HEK293 (cell line): ENCODE measurements at regions not wholly inside any gene's neighbourhood (a gene's known extent, or its start where the extent isn't known, plus 50 kb on each side); places are given as distances from the start of the nearest gene placed in this dataset.

Experiments
- CTCF ChIP-seq: fragments of 450-650 bp; formaldehyde crosslinking; IDR thresholded peaks from 2 replicates; pipeline ENCODE4 v1.5.1; 2016; ENCODE audit warnings: missing biosample characterization, missing genetic modification characterization
- GLIS2 ChIP-seq: fragments of 450-650 bp; formaldehyde crosslinking; IDR thresholded peaks from 2 replicates; pipeline ENCODE4 v1.5.1; 2016; ENCODE audit warnings: missing biosample characterization, missing genetic modification characterization
- HIC1 ChIP-seq: fragments of 450-650 bp; formaldehyde crosslinking; IDR thresholded peaks from 2 replicates; pipeline ENCODE4 v1.5.1; 2016; ENCODE audit warnings: missing biosample characterization, missing genetic modification characterization
- HOXC10 ChIP-seq: sonication (generic); formaldehyde crosslinking; IDR thresholded peaks from 2 replicates; pipeline ENCODE4 v1.8.1; 2023; ENCODE audit warnings: mild to moderate bottlenecking, missing genetic modification reagents
- INSM2 ChIP-seq: fragments of 450-650 bp; formaldehyde crosslinking; IDR thresholded peaks from 2 replicates; pipeline ENCODE4 v1.5.1; 2016; ENCODE audit warnings: missing biosample characterization, missing genetic modification characterization
- PRDM10 ChIP-seq: fragments of 450-650 bp; formaldehyde crosslinking; IDR thresholded peaks from 2 replicates; pipeline ENCODE4 v1.5.1; 2016; ENCODE audit warnings: missing biosample characterization, missing genetic modification characterization
- REPIN1 ChIP-seq: fragments of 450-650 bp; formaldehyde crosslinking; IDR thresholded peaks from 2 replicates; pipeline ENCODE4 v1.5.1; 2017; ENCODE audit warnings: missing biosample characterization, missing genetic modification characterization, low read depth
- SP3 ChIP-seq: fragments of 450-650 bp; formaldehyde crosslinking; IDR thresholded peaks from 2 replicates; pipeline ENCODE4 v1.5.1; 2016; ENCODE audit warnings: missing biosample characterization, missing genetic modification characterization
- TCF7L2 ChIP-seq: IDR thresholded peaks from 2 replicates; pipeline ENCODE4 v1.6.1; 2011; ENCODE audit warnings: low read depth, mild to moderate bottlenecking, inconsistent platforms, low read length, moderate library complexity, borderline replicate concordance
- ZFP37 ChIP-seq: fragments of 450-650 bp; formaldehyde crosslinking; IDR thresholded peaks from 2 replicates; pipeline ENCODE4 v1.5.1; 2016; ENCODE audit warnings: missing biosample characterization, missing genetic modification characterization
- ZFP69B ChIP-seq: fragments of 450-650 bp; formaldehyde crosslinking; IDR thresholded peaks from 2 replicates; pipeline ENCODE4 v1.5.1; 2016; ENCODE audit warnings: missing biosample characterization, missing genetic modification characterization
- ZNF138 ChIP-seq: fragments of 450-650 bp; formaldehyde crosslinking; IDR thresholded peaks from 2 replicates; pipeline ENCODE4 v1.5.1; 2016; ENCODE audit warnings: missing biosample characterization, missing genetic modification characterization, borderline replicate concordance
- ZNF146 ChIP-seq: fragments of 450-650 bp; formaldehyde crosslinking; IDR thresholded peaks from 2 replicates; pipeline ENCODE4 v1.5.1; 2016; ENCODE audit warnings: missing biosample characterization, missing genetic modification characterization
- ZNF16 ChIP-seq: fragments of 450-650 bp; formaldehyde crosslinking; IDR thresholded peaks from 2 replicates; pipeline ENCODE4 v1.5.1; 2016; ENCODE audit warnings: low read depth, missing biosample characterization, missing genetic modification characterization
- ZNF169 ChIP-seq: fragments of 450-650 bp; formaldehyde crosslinking; IDR thresholded peaks from 2 replicates; pipeline ENCODE4 v1.5.1; 2016; ENCODE audit warnings: missing biosample characterization, missing genetic modification characterization
- ZNF214 ChIP-seq: fragments of 450-650 bp; formaldehyde crosslinking; IDR thresholded peaks from 2 replicates; pipeline ENCODE4 v1.5.1; 2017; ENCODE audit warnings: missing biosample characterization, mild to moderate bottlenecking, missing genetic modification characterization, borderline replicate concordance
- ZNF221 ChIP-seq: fragments of 450-650 bp; formaldehyde crosslinking; IDR thresholded peaks from 2 replicates; pipeline ENCODE4 v1.5.1; 2017; ENCODE audit warnings: missing biosample characterization, missing genetic modification characterization, borderline replicate concordance
- ZNF335 ChIP-seq: fragments of 450-650 bp; formaldehyde crosslinking; conservative IDR thresholded peaks from 2 replicates; pipeline ENCODE4 v1.5.1; 2016; ENCODE audit warnings: missing biosample characterization, missing genetic modification characterization
- ZNF404 ChIP-seq: fragments of 450-650 bp; formaldehyde crosslinking; IDR thresholded peaks from 2 replicates; pipeline ENCODE4 v1.5.1; 2017; ENCODE audit warnings: missing biosample characterization, missing genetic modification characterization
- ZNF473 ChIP-seq: fragments of 450-650 bp; formaldehyde crosslinking; IDR thresholded peaks from 2 replicates; pipeline ENCODE4 v1.5.1; 2017; ENCODE audit warnings: missing biosample characterization, missing genetic modification characterization
- ZNF48 ChIP-seq: fragments of 450-650 bp; formaldehyde crosslinking; IDR thresholded peaks from 2 replicates; pipeline ENCODE4 v1.5.1; 2016; ENCODE audit warnings: missing biosample characterization, missing genetic modification characterization
- ZNF544 ChIP-seq: fragments of 450-650 bp; formaldehyde crosslinking; IDR thresholded peaks from 2 replicates; pipeline ENCODE4 v1.5.0; 2017; ENCODE audit warnings: missing biosample characterization, missing genetic modification characterization
- ZNF571 ChIP-seq: fragments of 450-650 bp; formaldehyde crosslinking; IDR thresholded peaks from 2 replicates; pipeline ENCODE4 v1.5.0; 2017; ENCODE audit warnings: missing biosample characterization, missing genetic modification characterization
- ZNF677 ChIP-seq: fragments of 450-650 bp; IDR thresholded peaks from 2 replicates; pipeline ENCODE4 v1.5.0; 2018; ENCODE audit warnings: missing biosample characterization, mild to moderate bottlenecking, missing genetic modification characterization, moderate library complexity
- ZNF768 ChIP-seq: fragments of 450-650 bp; formaldehyde crosslinking; IDR thresholded peaks from 2 replicates; pipeline ENCODE4 v1.5.1; 2018; ENCODE audit warnings: missing biosample characterization, mild to moderate bottlenecking, missing genetic modification characterization
- ZNF837 ChIP-seq: fragments of 450-650 bp; formaldehyde crosslinking; IDR thresholded peaks from 2 replicates; pipeline ENCODE4 v1.5.1; 2016; ENCODE audit warnings: missing biosample characterization, missing genetic modification characterization
- ZSCAN30 ChIP-seq: fragments of 450-650 bp; IDR thresholded peaks from 2 replicates; pipeline ENCODE4 v1.5.1; 2018; ENCODE audit warnings: missing biosample characterization, mild to moderate bottlenecking, missing genetic modification characterization, moderate library complexity
- TF ChIP-seq, protein P1 (sequence below): fragments of 450-650 bp; IDR thresholded peaks from 2 replicates; pipeline ENCODE4 v1.5.1; 2018; ENCODE audit warnings: missing biosample characterization, missing genetic modification characterization
- TF ChIP-seq, protein P2 (sequence below): fragments of 450-650 bp; formaldehyde crosslinking; IDR thresholded peaks from 2 replicates; pipeline ENCODE4 v1.5.1; 2016; ENCODE audit warnings: missing biosample characterization, missing genetic modification characterization

DNA sequence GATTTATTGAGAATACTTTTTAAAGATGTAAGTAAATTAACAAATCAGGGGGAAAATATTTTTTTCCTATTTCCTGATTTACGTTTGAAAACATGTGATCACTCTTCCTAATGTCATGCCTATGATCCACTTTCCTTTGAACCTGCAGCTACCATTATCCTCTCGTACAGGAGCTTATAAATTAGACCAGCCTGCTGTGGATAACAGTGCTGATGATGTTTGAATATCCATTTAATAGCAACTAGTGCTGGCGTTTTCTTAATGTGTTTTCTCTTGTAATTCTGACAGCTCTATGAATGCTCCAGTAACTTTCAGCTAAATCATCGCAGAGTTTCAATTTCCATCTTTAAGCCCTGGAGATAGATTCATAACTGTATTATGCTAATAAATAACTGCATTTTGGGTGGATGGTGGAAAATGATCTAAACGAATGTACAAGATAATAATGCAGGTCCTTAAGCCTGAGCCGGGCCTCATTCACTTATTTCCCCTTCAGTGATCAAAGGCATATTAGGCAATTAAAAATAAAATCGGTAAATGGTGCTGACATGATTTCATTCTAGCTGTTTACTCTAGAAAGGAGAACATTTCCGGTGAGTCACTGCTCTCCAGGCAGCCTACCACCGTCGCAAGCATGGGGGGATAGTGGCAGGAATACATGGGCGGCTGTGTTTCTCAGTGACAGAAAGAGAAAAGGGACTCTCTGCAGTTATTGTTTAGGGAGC lies 58.5 kb upstream of the SLC24A5 start (continued):
- TF ChIP-seq ZNF404 (tag by site-specific recombination) (no peak), REPIN1 (tag by site-specific recombination) (no peak), ZNF146 (tag by site-specific recombination) (no peak), HIC1 (tag by site-specific recombination) (no peak), GLIS2 (tag by site-specific recombination) (0 out of 2 replicates have a peak, but pooled peaks have one; percentile 28), ZNF48 (tag by site-specific recombination) (no peak), ZNF138 (tag by site-specific recombination) (no peak), ZNF768 (tag by site-specific recombination) (no peak), SP3 (tag by site-specific recombination) (no peak), ZNF214 (tag by site-specific recombination) (no peak), ZNF221 (no peak), INSM2 (peak; percentile 73), TCF7L2 (peak; percentile 91), CTCF (tag by site-specific recombination) (no peak), ZNF169 (tag by site-specific recombination) (no peak), ZNF837 (tag by site-specific recombination) (no peak), ZFP37 (tag by site-specific recombination) (no peak), ZNF473 (tag by site-specific recombination) (no peak), ZNF335 (0 out of 2 replicates have a peak, but pooled peaks have one; percentile 7), ZNF677 (tag by site-specific recombination) (no peak), PRDM10 (peak; percentile 61), ZSCAN30 (tag by site-specific recombination) (no peak), HOXC10 (CRISPR knock-in tag) (no peak), ZFP69B (peak; percentile 85; the same call in 1 of the 2 replicates), ZNF16 (no peak), ZNF571 (tag by site-specific recombination) (no peak), ZNF544 (no peak)
- TF ChIP-seq, protein P1, sequence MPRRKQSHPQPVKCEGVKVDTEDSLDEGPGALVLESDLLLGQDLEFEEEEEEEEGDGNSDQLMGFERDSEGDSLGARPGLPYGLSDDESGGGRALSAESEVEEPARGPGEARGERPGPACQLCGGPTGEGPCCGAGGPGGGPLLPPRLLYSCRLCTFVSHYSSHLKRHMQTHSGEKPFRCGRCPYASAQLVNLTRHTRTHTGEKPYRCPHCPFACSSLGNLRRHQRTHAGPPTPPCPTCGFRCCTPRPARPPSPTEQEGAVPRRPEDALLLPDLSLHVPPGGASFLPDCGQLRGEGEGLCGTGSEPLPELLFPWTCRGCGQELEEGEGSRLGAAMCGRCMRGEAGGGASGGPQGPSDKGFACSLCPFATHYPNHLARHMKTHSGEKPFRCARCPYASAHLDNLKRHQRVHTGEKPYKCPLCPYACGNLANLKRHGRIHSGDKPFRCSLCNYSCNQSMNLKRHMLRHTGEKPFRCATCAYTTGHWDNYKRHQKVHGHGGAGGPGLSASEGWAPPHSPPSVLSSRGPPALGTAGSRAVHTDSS (tag by site-specific recombination), result 0 out of 2 replicates have a peak, but pooled peaks have one; percentile 12
- TF ChIP-seq, protein P2, sequence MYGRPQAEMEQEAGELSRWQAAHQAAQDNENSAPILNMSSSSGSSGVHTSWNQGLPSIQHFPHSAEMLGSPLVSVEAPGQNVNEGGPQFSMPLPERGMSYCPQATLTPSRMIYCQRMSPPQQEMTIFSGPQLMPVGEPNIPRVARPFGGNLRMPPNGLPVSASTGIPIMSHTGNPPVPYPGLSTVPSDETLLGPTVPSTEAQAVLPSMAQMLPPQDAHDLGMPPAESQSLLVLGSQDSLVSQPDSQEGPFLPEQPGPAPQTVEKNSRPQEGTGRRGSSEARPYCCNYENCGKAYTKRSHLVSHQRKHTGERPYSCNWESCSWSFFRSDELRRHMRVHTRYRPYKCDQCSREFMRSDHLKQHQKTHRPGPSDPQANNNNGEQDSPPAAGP (tag by site-specific recombination), result no peak
